HCT116 (cell line): ENCODE measurements at regions not wholly inside any gene's neighbourhood (a gene's known extent, or its start where the extent isn't known, plus 50 kb on each side); places are given as distances from the start of the nearest gene placed in this dataset.

Experiments used
- ATAC-seq: fragments of 200-7000 bp; cut with Tn5 transposase; 2 replicates; pipeline ENCODE4 v1.9.1; 2020; ENCODE audit warnings: mild to moderate bottlenecking, moderate library complexity
- BruUV-seq: library from RNA; stranded (reverse); fragments of 400-500 nt; replicated peaks from 2 replicates; lab custom pipeline; 2021; lab: Mats Ljungman, UMichigan
- CTCF ChIA-PET: fragments of 300-600 bp; sonication (Branson Sonifier 250); formaldehyde crosslinking; loops from one replicate; lab custom pipeline; 2021; ENCODE audit warnings: antibody characterized with exemption; lab: Charles Lee
- POLR2A ChIA-PET: fragments of 300-600, 350-600 bp; sonication (Branson Sonifier 250); formaldehyde crosslinking; loops from one replicate; lab custom pipeline; 2021; ENCODE audit warnings: antibody characterized with exemption; lab: Charles Lee
- RAD21 ChIA-PET, 2 experiments: fragments of 300-600 bp; sonication (Branson Sonifier 250); formaldehyde crosslinking; loops; one replicate each; lab custom pipeline; 2023; ENCODE audit warnings: low total read pairs in 2 of 2; ENCODE audit not compliant: uncharacterized antibody in 2 of 2, unreplicated experiment in 2 of 2, low non-redundant PET in 1 of 2; lab: Charles Lee
- DNase-seq: peaks from one replicate; pipeline ENCODE4 v3.0.0-alpha.2; 2010; ENCODE audit warnings: low read depth, low spot score
- H2AFZ ChIP-seq: fragments of 200-600 bp; shearing (Covaris generic), sonication (generic); 2 replicates; pipeline ENCODE4 v1.6.1; 2017; ENCODE audit warnings: low read depth, mixed run types, mixed read lengths, antibody characterized with exemption, low read length; ENCODE audit not compliant: poor library complexity, severe bottlenecking
- H3K27ac ChIP-seq: 2 replicates; pipeline ENCODE4 v1.5.1; 2012; ENCODE audit warnings: low read depth, low read length
- H3K27me3 ChIP-seq: fragments of 200-600 bp; sonication (generic); 2 replicates; pipeline ENCODE4 v1.6.1; 2016; ENCODE audit warnings: mixed run types, low read length, mixed read lengths; ENCODE audit not compliant: insufficient read depth
- H3K36me3 ChIP-seq, 2 experiments: fragments of 200-500 bp in 1 of 2; fragments of 200-600 bp in 1 of 2; sonication (Bioruptor generic) in 1 of 2; sonication (generic) in 1 of 2; 2 replicates each; pipeline versions ENCODE4 v1.5.1 to v1.6.1; 2014 to 2016; ENCODE audit warnings: low read length in 2 of 2, inconsistent platforms in 1 of 2, mixed read lengths in 1 of 2, mixed run types in 1 of 2; ENCODE audit not compliant: insufficient read depth in 2 of 2, control insufficient read depth in 1 of 2
- H3K4me1 ChIP-seq, 2 experiments: fragments of 200-600 bp in 1 of 2; sonication (generic) in 1 of 2; 2 replicates each; pipeline versions ENCODE4 v1.5.1 to v1.6.1; 2012 to 2017; ENCODE audit warnings: low read length in 2 of 2, inconsistent platforms in 1 of 2, mild to moderate bottlenecking in 1 of 2, mixed read lengths in 1 of 2, mixed run types in 1 of 2, moderate library complexity in 1 of 2; ENCODE audit not compliant: insufficient read depth in 2 of 2, control insufficient read depth in 1 of 2
- H3K4me2 ChIP-seq: fragments of 200-600 bp; sonication (generic); 2 replicates; pipeline ENCODE4 v1.6.1; 2017; ENCODE audit warnings: mixed run types, low read length, mixed read lengths
- H3K4me3 ChIP-seq, 2 experiments: fragments of 200-600 bp in 1 of 2; sonication (generic) in 1 of 2; replicated peaks in 1 of 2; 2 replicates each; pipeline ENCODE4 v1.5.1; 2011 to 2016; ENCODE audit warnings: low read length in 2 of 2, control low read depth in 1 of 2, low read depth in 1 of 2, mild to moderate bottlenecking in 1 of 2, mixed read lengths in 1 of 2, mixed run types in 1 of 2
- H3K79me2 ChIP-seq: fragments of 200-600 bp; sonication (generic); 2 replicates; pipeline ENCODE4 v1.6.1; 2017; ENCODE audit warnings: mild to moderate bottlenecking, mixed run types, low read length, moderate library complexity, mixed read lengths; ENCODE audit not compliant: insufficient read depth
- H3K9ac ChIP-seq: fragments of 200-600 bp; sonication (generic); 2 replicates; pipeline ENCODE4 v1.6.1; 2016; ENCODE audit warnings: low read length, mixed read lengths
- H3K9me2 ChIP-seq: fragments of 200-600 bp; sonication (generic), shearing (Covaris generic); 2 replicates; pipeline ENCODE4 v1.6.1; 2017; ENCODE audit warnings: mixed run types, mild to moderate bottlenecking, moderate library complexity; ENCODE audit not compliant: insufficient read depth
- H3K9me3 ChIP-seq, 2 experiments: fragments of 200-500 bp in 1 of 2; fragments of 200-600 bp in 1 of 2; sonication (Bioruptor generic) in 1 of 2; sonication (generic) in 1 of 2; 2 replicates each; pipeline ENCODE4 v1.6.1; 2014 to 2017; ENCODE audit warnings: low read length in 2 of 2, mixed read lengths in 2 of 2, inconsistent platforms in 1 of 2, low read depth in 1 of 2, mild to moderate bottlenecking in 1 of 2, mixed run types in 1 of 2, moderate library complexity in 1 of 2; ENCODE audit not compliant: control insufficient read depth in 1 of 2, insufficient read depth in 1 of 2
- H4K20me1 ChIP-seq: fragments of 200-600 bp; sonication (generic), shearing (Covaris generic); 2 replicates; pipeline ENCODE4 v1.6.1; 2017; ENCODE audit warnings: mixed run types, mild to moderate bottlenecking, moderate library complexity; ENCODE audit not compliant: insufficient read depth
- CBX3 ChIP-seq: IDR thresholded peaks from 2 replicates; pipeline ENCODE4 v1.6.1; 2012; ENCODE audit warnings: low read depth
- EZH2 ChIP-seq: fragments of 200-600 bp; sonication (generic); IDR thresholded peaks from 2 replicates; pipeline ENCODE4 v1.6.1; 2017; ENCODE audit warnings: antibody characterized with exemption, mixed run types
- JUND ChIP-seq: IDR thresholded peaks from 2 replicates; pipeline ENCODE4 v1.6.1; 2012
- RAD21 ChIP-seq: IDR thresholded peaks from 2 replicates; pipeline ENCODE4 v1.6.1; 2012; ENCODE audit warnings: low read depth, mild to moderate bottlenecking
- intact Hi-C: fragments of 100-400 bp; cut with micrococcal nuclease; formaldehyde crosslinking; loops from 2 replicates; pipeline ENCODE4 v1.10.0; 2022
- TF ChIP-seq, protein P1 (sequence below): IDR thresholded peaks from 2 replicates; pipeline ENCODE4 v1.6.1; 2012
- TF ChIP-seq, protein P2 (sequence below), 3 experiments: fragments of 200-600 bp in 1 of 3; sonication (generic) in 1 of 3; IDR thresholded peaks in 2 of 3; conservative IDR thresholded peaks in 1 of 3; 2 replicates each; pipeline ENCODE4 v1.5.1; 2012 to 2017; ENCODE audit warnings: low read depth in 2 of 3, low read length in 2 of 3, antibody characterized with exemption in 1 of 3, borderline replicate concordance in 1 of 3, control low read depth in 1 of 3, mild to moderate bottlenecking in 1 of 3, mixed read lengths in 1 of 3, mixed run types in 1 of 3, moderate library complexity in 1 of 3; ENCODE audit not compliant: insufficient read depth in 1 of 3
- TF ChIP-seq, protein P3 (sequence below): IDR thresholded peaks from 2 replicates; pipeline ENCODE4 v1.6.1; 2012

DNA sequence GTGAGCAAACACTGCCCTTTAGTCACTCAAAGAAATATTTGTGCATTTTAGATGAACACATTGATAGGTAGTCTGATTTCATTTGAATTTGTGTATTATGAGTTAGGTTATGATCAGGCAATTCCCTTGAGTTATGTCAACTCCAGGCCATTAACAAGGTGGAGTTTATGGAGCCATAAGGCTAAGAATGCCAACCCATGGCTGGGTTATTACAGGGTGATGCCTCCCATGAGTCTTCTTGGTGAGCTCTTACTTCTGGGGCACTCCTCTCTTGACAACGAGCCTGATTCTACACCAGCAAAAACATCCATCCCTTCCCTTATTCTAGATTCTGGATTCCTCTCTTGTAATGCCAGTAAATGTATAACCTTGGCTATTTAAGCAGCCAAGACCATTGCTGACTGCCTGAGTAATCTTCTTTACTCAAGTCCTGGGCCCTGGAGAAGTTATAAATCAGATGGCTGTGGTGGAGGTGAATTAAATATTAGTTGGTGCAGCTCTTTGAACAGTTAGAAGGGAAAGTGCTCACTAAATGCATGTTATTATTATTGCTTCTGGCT lies 645.7 kb upstream of the TENM4 start (continued):
- TF ChIP-seq, protein P1, sequence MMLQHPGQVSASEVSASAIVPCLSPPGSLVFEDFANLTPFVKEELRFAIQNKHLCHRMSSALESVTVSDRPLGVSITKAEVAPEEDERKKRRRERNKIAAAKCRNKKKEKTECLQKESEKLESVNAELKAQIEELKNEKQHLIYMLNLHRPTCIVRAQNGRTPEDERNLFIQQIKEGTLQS = no peak
- TF ChIP-seq JUND (no peak), RAD21 (no peak)
- TF ChIP-seq, protein P2, sequence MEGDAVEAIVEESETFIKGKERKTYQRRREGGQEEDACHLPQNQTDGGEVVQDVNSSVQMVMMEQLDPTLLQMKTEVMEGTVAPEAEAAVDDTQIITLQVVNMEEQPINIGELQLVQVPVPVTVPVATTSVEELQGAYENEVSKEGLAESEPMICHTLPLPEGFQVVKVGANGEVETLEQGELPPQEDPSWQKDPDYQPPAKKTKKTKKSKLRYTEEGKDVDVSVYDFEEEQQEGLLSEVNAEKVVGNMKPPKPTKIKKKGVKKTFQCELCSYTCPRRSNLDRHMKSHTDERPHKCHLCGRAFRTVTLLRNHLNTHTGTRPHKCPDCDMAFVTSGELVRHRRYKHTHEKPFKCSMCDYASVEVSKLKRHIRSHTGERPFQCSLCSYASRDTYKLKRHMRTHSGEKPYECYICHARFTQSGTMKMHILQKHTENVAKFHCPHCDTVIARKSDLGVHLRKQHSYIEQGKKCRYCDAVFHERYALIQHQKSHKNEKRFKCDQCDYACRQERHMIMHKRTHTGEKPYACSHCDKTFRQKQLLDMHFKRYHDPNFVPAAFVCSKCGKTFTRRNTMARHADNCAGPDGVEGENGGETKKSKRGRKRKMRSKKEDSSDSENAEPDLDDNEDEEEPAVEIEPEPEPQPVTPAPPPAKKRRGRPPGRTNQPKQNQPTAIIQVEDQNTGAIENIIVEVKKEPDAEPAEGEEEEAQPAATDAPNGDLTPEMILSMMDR (IDR thresholded peaks at IDR 0.05 in 2 of 3, conservative IDR thresholded peaks at IDR 0.05 in 1 of 3; ENCODE audit: borderline replicate concordance in 1 of 3, insufficient read depth in 1 of 3, low read depth in 2 of 3, low read length in 2 of 3) = no peak
- TF ChIP-seq, protein P3, sequence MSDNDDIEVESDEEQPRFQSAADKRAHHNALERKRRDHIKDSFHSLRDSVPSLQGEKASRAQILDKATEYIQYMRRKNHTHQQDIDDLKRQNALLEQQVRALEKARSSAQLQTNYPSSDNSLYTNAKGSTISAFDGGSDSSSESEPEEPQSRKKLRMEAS = no peak

DNA sequence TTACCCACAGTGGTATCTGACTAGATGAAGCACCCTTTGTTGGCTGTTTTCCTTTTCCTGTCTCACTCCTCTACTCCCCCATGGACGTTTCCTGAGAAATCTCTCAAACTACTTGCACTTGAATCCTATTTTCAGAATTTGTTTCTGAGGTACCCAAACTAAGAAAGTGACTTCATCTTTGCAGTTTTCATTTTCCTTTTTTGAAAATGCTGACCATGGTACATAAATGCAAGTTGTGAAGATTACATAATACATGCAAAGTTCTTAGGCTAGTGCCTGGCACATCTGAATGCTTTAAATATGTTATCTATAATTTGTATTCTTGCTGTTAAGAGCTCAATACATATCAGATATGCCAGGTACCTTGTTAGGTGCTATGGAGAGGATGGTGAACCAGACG lies 644.7 kb upstream of the TENM4 start:
- DNase-seq (no peak), ATAC-seq (no peak)
- CTCF ChIA-PET = no interaction called here
- Histone ChIP-seq H3K9me3 (peaks cover 3 to 21% of the 10 kb centered on the region in 2 experiments; a peak in 2 of 4 replicates), H3K4me2 (no peak overlapping the region), H3K9ac (no peak overlapping the region), H2AFZ (no peak overlapping the region), H3K4me3 (no peak overlapping the region), H3K9me2 (no peaks in the 10 kb centered on the region), H3K4me1 (no peaks in the 10 kb centered on the region), H4K20me1 (no peaks in the 10 kb centered on the region), H3K36me3 (no peaks in the 10 kb centered on the region), H3K79me2 (no peaks in the 10 kb centered on the region), H3K27ac (no peak overlapping the region), H3K27me3 (no peaks in the 10 kb centered on the region)
- BruUV-seq = no TSS peak
- intact Hi-C loops = no loop called here
- TF ChIP-seq, protein P3 = no peak
- TF ChIP-seq, protein P1 = no peak
- TF ChIP-seq EZH2 = no peak
- TF ChIP-seq CBX3 = no peak
- RAD21 ChIA-PET = no interaction called here
- POLR2A ChIA-PET = no interaction called here
